Endothelial cell of umbilical vein (primary cell): ENCODE measurements at regions not wholly inside any gene's neighbourhood (a gene's known extent, or its start where the extent isn't known, plus 50 kb on each side); places are given as distances from the start of the nearest gene placed in this dataset.

ENCODE experiments used
- BruUV-seq: library from RNA; stranded (reverse); fragments of 400-500 nt; replicated peaks from 2 replicates; lab custom pipeline; 2021; lab: Mats Ljungman, UMichigan
- CTCF ChIA-PET: fragments of 300-600, 350-600 bp; sonication (Branson Sonifier 250); formaldehyde crosslinking; loops from one replicate; lab custom pipeline; 2021; ENCODE audit warnings: antibody characterized with exemption, inconsistent platforms; lab: Charles Lee
- POLR2A ChIA-PET: fragments of 300-600, 350-600 bp; sonication (Branson Sonifier 250); formaldehyde crosslinking; loops from one replicate; lab custom pipeline; 2021; ENCODE audit warnings: antibody characterized with exemption, inconsistent platforms; lab: Charles Lee
- DNase-seq: peaks from one replicate; pipeline ENCODE4 v3.0.0-alpha.2; 2011; ENCODE audit warnings: low read depth, low spot score
- FAIRE-seq: peaks from 2 replicates; lab custom pipeline; 2011; peaks lifted over from hg19 to GRCh38; lab: Jason Lieb, UNC
- H2AFZ ChIP-seq: 2 replicates; pipeline ENCODE4 v1.6.0; 2012; ENCODE audit warnings: low read depth, low read length, control low read depth, inconsistent platforms
- H3K27ac ChIP-seq: 2 replicates; pipeline ENCODE4 v1.5.1; 2011; ENCODE audit warnings: low read depth, mild to moderate bottlenecking, control low read depth, low read length, moderate library complexity; ENCODE audit not compliant: insufficient read depth
- H3K27me3 ChIP-seq, 2 experiments: 2 replicates each; pipeline versions ENCODE4 v1.6.0 to v1.6.1; 2011; ENCODE audit warnings: low read length in 2 of 2, mixed read lengths in 1 of 2; ENCODE audit not compliant: control insufficient read depth in 2 of 2, insufficient read depth in 2 of 2
- H3K36me3 ChIP-seq, 2 experiments: 2 replicates in 1 of 2; 3 replicates in 1 of 2; pipeline ENCODE4 v1.5.1; 2011; ENCODE audit warnings: low read length in 2 of 2, mild to moderate bottlenecking in 1 of 2, moderate library complexity in 1 of 2; ENCODE audit not compliant: control insufficient read depth in 2 of 2, insufficient read depth in 2 of 2; ENCODE audit errors: extremely low read depth in 1 of 2
- H3K4me1 ChIP-seq: 3 replicates; pipeline ENCODE4 v1.5.1; 2011; ENCODE audit warnings: mild to moderate bottlenecking, low read length; ENCODE audit not compliant: control insufficient read depth, insufficient read depth; ENCODE audit errors: extremely low read depth
- H3K4me2 ChIP-seq: 2 replicates; pipeline ENCODE4 v1.6.1; 2011; ENCODE audit warnings: low read length, control low read depth, mixed read lengths; ENCODE audit not compliant: insufficient read depth
- H3K4me3 ChIP-seq, 3 experiments: fragments of 200-600 bp in 1 of 3; sonication (generic), shearing (Covaris generic) in 1 of 3; replicated peaks in 1 of 3; 2 replicates each; pipeline ENCODE4 v1.5.1; 2011 to 2016; ENCODE audit warnings: control low read depth in 3 of 3, low read length in 3 of 3, mild to moderate bottlenecking in 2 of 3, inconsistent platforms in 1 of 3, low read depth in 1 of 3, moderate library complexity in 1 of 3; ENCODE audit not compliant: insufficient read depth in 1 of 3
- H3K79me2 ChIP-seq: 2 replicates; pipeline ENCODE4 v1.6.0; 2012; ENCODE audit warnings: low read length, inconsistent platforms; ENCODE audit not compliant: control insufficient read depth, insufficient read depth
- H3K9ac ChIP-seq: replicated peaks from 2 replicates; pipeline ENCODE3; 2011; ENCODE audit warnings: low read length, control low read depth; ENCODE audit not compliant: insufficient read depth; ENCODE audit errors: extremely low read depth
- H3K9me1 ChIP-seq: replicated peaks from 3 replicates; pipeline ENCODE4 v1.6.0; 2011; ENCODE audit warnings: mild to moderate bottlenecking, low read length; ENCODE audit not compliant: control insufficient read depth, insufficient read depth; ENCODE audit errors: extremely low read depth
- H3K9me3 ChIP-seq: replicated peaks from 2 replicates; pipeline ENCODE4 v1.5.1; 2012; ENCODE audit warnings: low read length, inconsistent platforms; ENCODE audit not compliant: control insufficient read depth, insufficient read depth
- H4K20me1 ChIP-seq: replicated peaks from 2 replicates; pipeline ENCODE3; 2011; ENCODE audit warnings: mild to moderate bottlenecking, low read length; ENCODE audit not compliant: control insufficient read depth, insufficient read depth; ENCODE audit errors: extremely low read depth
- EZH2 ChIP-seq: IDR thresholded peaks from 2 replicates; pipeline ENCODE4 v1.6.1; 2012; ENCODE audit warnings: borderline replicate concordance, low read depth, mild to moderate bottlenecking, moderate library complexity, low read length, inconsistent platforms; ENCODE audit not compliant: severe bottlenecking
- FOS ChIP-seq: IDR thresholded peaks from 2 replicates; pipeline ENCODE4 v1.6.1; 2011; ENCODE audit warnings: mild to moderate bottlenecking, low read length, moderate library complexity, borderline replicate concordance; ENCODE audit not compliant: insufficient read depth
- GATA2 ChIP-seq: IDR thresholded peaks from 2 replicates; pipeline ENCODE4 v1.7.0; 2011; ENCODE audit warnings: low read depth, mild to moderate bottlenecking, moderate library complexity, mixed read lengths, low read length; ENCODE audit not compliant: insufficient read length, insufficient read depth
- JUN ChIP-seq: IDR thresholded peaks from 2 replicates; pipeline ENCODE4 v1.6.1; 2011; ENCODE audit warnings: borderline replicate concordance, low read depth; ENCODE audit not compliant: insufficient read length, insufficient read depth
- MYC ChIP-seq: IDR thresholded peaks from one replicate; pipeline ENCODE4 v1.6.1; 2011; ENCODE audit warnings: mild to moderate bottlenecking, low read depth, low read length
- POLR2A ChIP-seq: IDR thresholded peaks from 2 replicates; pipeline ENCODE4 v1.6.1; 2012; ENCODE audit warnings: low read depth, mild to moderate bottlenecking, control low read depth, low read length
- POLR2AphosphoS5 ChIP-seq: IDR thresholded peaks from 2 replicates; pipeline ENCODE4 v1.6.1; 2012; ENCODE audit warnings: low read depth, mild to moderate bottlenecking, control low read depth, low read length, moderate library complexity; ENCODE audit not compliant: insufficient read depth
- dilution Hi-C: fragments of 300-500 bp; cut with MboI; formaldehyde crosslinking; loops from one replicate; pipeline ENCODE4 v1.15.0; 2019; ENCODE audit warnings: low sequenced_read_pairs; ENCODE audit not compliant: extremely low pct_ligation_motif_present
- intact Hi-C: fragments of 100-400 bp; cut with micrococcal nuclease; formaldehyde crosslinking; loops from one replicate; pipeline ENCODE4 v1.10.0; 2022
- TF ChIP-seq, protein P1 (sequence below), 2 donors: IDR thresholded peaks; 1 replicate in 1 of 2; 2 replicates in 1 of 2; pipeline ENCODE4 v1.5.1; 2011; ENCODE audit warnings: low read length in 2 of 2, mild to moderate bottlenecking in 2 of 2, moderate library complexity in 2 of 2, control low read depth in 1 of 2, inconsistent platforms in 1 of 2, low read depth in 1 of 2; ENCODE audit not compliant: insufficient read depth in 1 of 2; ENCODE audit errors: extremely low read depth in 1 of 2
- TF ChIP-seq, protein P2 (sequence below): IDR thresholded peaks from 2 replicates; pipeline ENCODE4 v1.6.1; 2011; ENCODE audit not compliant: insufficient read depth, insufficient read length

DNA sequence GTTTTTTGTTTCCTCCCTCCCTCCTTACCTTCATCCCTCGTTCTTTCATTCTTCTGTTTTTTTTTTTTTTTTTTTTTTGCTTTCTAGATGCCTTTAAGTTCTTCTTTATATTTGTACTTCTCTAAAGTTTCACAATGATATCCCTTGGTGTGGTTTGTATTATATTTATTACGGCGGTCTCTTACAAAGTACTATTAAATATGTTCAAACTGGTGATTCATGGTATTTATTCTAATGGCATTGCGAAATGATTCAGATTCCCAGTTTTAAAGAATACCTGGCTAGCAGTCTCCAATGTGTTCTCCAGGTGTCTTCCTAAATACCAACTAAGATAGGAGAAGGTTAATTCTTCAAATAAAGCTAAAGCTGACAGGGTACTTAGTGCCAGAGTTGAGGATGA is 690.1 kb upstream of the COX7C start:
- ChIA-PET POLR2A (no interaction called here), CTCF (no interaction called here)
- BruUV-seq, result no TSS peak
- DNase-seq (no peak), FAIRE-seq (no peak)
- Histone ChIP-seq H3K4me2 (no peak overlapping the region), H3K4me1 (no peaks in the 10 kb centered on the region), H3K36me3 (no peaks in the 10 kb centered on the region), H4K20me1 (no peaks in the 10 kb centered on the region), H3K27ac (no peak overlapping the region), H3K9me1 (no peaks in the 10 kb centered on the region), H3K79me2 (no peaks in the 10 kb centered on the region), H3K9ac (no peak overlapping the region), H3K27me3 (no peaks in the 10 kb centered on the region), H2AFZ (no peak overlapping the region), H3K4me3 (no peak overlapping the region), H3K9me3 (peaks cover 2% of the 10 kb centered on the region)
- intact Hi-C loops, result no loop called here
- TF ChIP-seq, protein P1, sequence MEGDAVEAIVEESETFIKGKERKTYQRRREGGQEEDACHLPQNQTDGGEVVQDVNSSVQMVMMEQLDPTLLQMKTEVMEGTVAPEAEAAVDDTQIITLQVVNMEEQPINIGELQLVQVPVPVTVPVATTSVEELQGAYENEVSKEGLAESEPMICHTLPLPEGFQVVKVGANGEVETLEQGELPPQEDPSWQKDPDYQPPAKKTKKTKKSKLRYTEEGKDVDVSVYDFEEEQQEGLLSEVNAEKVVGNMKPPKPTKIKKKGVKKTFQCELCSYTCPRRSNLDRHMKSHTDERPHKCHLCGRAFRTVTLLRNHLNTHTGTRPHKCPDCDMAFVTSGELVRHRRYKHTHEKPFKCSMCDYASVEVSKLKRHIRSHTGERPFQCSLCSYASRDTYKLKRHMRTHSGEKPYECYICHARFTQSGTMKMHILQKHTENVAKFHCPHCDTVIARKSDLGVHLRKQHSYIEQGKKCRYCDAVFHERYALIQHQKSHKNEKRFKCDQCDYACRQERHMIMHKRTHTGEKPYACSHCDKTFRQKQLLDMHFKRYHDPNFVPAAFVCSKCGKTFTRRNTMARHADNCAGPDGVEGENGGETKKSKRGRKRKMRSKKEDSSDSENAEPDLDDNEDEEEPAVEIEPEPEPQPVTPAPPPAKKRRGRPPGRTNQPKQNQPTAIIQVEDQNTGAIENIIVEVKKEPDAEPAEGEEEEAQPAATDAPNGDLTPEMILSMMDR (IDR thresholded peaks at IDR 0.05; ENCODE audit: extremely low read depth in 1 of 2, insufficient read depth in 1 of 2, low read depth in 1 of 2, low read length in 2 of 2), result no peak
- TF ChIP-seq MYC, result no peak
- TF ChIP-seq EZH2, result no peak
- no peak for TF ChIP-seq POLR2A
- TF ChIP-seq POLR2AphosphoS5, result no peak
- TF ChIP-seq GATA2, result no peak
- no peak for TF ChIP-seq FOS
- no peak for TF ChIP-seq JUN
- TF ChIP-seq, protein P2, sequence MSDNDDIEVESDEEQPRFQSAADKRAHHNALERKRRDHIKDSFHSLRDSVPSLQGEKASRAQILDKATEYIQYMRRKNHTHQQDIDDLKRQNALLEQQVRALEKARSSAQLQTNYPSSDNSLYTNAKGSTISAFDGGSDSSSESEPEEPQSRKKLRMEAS, result no peak
- dilution Hi-C loops, result no loop called here
